NCI-H1417 treated with DMSO at 0.1 percent for 48 hours (cell line): ENCODE measurements at regions not wholly inside any gene's neighbourhood (a gene's known extent, or its start where the extent isn't known, plus 50 kb on each side); places are given as distances from the start of the nearest gene placed in this dataset.
"Not testable (repeated sequence)": the region's sequence is repeated elsewhere in the genome, so short reads cannot be mapped to it uniquely, and the experiment has no call there.

Source experiments
- DNase-seq: peaks from one replicate; lab custom pipeline; 2025; lab: John Stamatoyannopoulos, UW

GRCh38 chr5:74402553-74402952, 238.0 kb downstream of the ENC1 start:
- DNase-seq = no peak

- DNase-seq = no peak
Observed at GRCh38 chr5:74401946-74402320, 238.6 kb downstream of the ENC1 start.

GRCh38 chr5:74401281-74401945, 239.1 kb downstream of the ENC1 start:
- no peak for DNase-seq

GRCh38 chr5:74400067-74400466, 240.5 kb downstream of the ENC1 start:
- DNase-seq = no peak

GRCh38 chr5:74396913-74397622, 243.5 kb downstream of the ENC1 start:
- no peak for DNase-seq

- DNase-seq = no peak
Observed at GRCh38 chr5:74394916-74395880, 245.3 kb downstream of the ENC1 start.

GRCh38 chr5:74394528-74394915, 246.0 kb downstream of the ENC1 start:
- no peak for DNase-seq

GRCh38 chr5:74393943-74394342, 246.6 kb downstream of the ENC1 start:
- no peak for DNase-seq

GRCh38 chr5:74392711-74393351, 247.7 kb downstream of the ENC1 start:
- DNase-seq = no peak

GRCh38 chr5:74391410-74391809, 249.1 kb downstream of the ENC1 start:
- DNase-seq = no peak

- DNase-seq = no peak
Observed at GRCh38 chr5:74390822-74391221, 249.7 kb downstream of the ENC1 start.

GRCh38 chr5:74390306-74390637, 250.3 kb downstream of the ENC1 start:
- no peak for DNase-seq

GRCh38 chr5:74389531-74390305, 250.8 kb downstream of the ENC1 start:
- DNase-seq = no peak

GRCh38 chr5:74388411-74388810, 252.1 kb downstream of the ENC1 start:
- not testable (repeated sequence) for DNase-seq

- no peak for DNase-seq
Observed at GRCh38 chr5:74386571-74387334, 253.8 kb downstream of the ENC1 start.

GRCh38 chr5:74384851-74385250, 255.7 kb downstream of the ENC1 start:
- no peak for DNase-seq

- DNase-seq = no peak
Observed at GRCh38 chr5:74382987-74383593, 257.4 kb downstream of the ENC1 start.

GRCh38 chr5:74382123-74382855, 258.2 kb downstream of the ENC1 start:
- no peak for DNase-seq

- no peak for DNase-seq
Observed at GRCh38 chr5:74380193-74380592, 260.3 kb downstream of the ENC1 start.

GRCh38 chr5:74378464-74378863, 262.1 kb downstream of the ENC1 start:
- DNase-seq = no peak
